GM18505 (cell line): ENCODE measurements at regions not wholly inside any gene's neighbourhood (a gene's known extent, or its start where the extent isn't known, plus 50 kb on each side); places are given as distances from the start of the nearest gene placed in this dataset.
"Not testable (repeated sequence)": the region's sequence is repeated elsewhere in the genome, so short reads cannot be mapped to it uniquely, and the experiment has no call there.

ENCODE experiments used
- ATAC-seq: cut with Tn5 transposase; IDR thresholded peaks from one replicate; pipeline ENCODE4 v1.9.1; 2021; ENCODE audit not compliant: unreplicated experiment
- POLR2A ChIP-seq: IDR thresholded peaks from 4 replicates; pipeline ENCODE4 v1.6.1; 2011; ENCODE audit warnings: borderline replicate concordance; ENCODE audit not compliant: insufficient read depth, insufficient read length; ENCODE audit errors: extremely low read depth

DNA sequence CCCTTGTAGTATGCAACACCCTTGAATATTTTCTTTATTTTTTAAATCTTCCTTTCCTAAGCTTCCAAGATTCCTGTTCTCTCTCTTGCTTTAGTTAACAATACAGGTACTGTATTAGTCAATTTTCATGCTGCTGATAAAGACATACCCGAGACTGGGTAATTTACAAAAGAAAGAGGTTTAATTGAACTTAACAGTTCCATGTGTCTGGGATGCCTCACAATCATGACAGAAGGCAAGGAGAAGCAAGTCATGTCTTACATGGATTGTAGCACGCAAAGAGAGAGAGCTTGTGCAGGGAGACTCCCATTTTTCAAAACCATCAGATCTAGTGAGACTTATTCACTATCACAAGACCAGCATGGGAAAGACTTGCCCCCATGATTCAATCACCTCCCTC is 1024.3 kb downstream of the PCDH9 start:
- no peak for TF ChIP-seq POLR2A
- no peak for ATAC-seq

DNA sequence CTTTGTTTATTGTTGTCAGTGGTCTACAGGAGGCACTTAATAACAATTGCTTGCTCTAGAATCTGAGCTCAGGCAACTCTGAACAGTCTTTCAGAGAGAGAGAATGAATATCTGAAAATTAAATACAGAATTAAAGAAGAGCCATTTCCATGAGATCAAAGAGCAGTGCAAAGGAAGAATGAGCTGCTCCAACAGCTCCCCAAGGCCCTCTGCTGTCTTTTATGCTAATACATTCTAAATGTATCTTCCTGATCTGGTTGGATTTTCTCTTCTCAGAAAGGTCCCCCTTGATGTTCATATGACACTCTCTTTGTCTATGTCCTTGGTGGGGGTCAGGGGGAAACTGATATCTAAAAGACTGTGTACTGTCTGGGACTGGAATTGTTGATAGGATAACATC is 1029.6 kb downstream of the PCDH9 start:
- ATAC-seq = no peak
- no peak for TF ChIP-seq POLR2A

DNA sequence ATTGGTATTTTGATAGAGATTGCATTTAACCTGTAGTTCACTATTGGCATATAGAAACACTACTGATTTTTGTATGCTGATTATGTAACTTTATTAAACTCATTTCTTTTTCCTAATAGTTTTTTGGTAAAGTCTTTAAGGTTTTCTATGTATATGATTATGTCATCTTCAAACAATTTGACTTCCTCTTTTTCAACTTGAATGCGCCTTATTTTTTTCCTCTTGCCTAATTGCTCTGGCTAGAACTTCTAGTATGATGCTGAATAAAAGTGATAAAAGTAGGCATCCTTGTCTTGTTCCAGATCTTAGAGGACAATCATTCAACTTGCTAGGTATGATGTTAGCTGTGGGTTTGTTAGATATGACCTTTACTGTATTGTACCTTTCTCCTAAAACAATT is 1034.9 kb downstream of the PCDH9 start:
- no peak for TF ChIP-seq POLR2A
- ATAC-seq = no peak

DNA sequence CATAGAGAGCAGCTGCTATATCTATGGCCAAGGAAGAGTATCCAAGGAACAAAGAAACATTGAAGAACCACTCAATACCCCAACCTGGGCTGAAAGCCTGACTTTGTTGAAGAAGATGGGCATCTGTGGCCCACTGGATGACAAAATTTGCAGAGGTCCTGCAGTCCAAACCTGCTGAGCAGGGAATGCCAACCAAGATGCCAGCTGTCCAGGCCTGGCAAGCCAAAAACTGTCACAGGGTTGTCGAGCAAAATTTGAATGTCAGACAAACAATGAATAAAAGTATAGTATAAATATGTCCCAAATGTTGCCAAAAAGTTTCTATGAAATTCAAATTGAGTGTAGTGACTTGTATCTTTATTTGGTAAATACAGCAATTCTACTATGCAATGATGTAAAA is 1040.2 kb downstream of the PCDH9 start:
- ATAC-seq = no peak
- no peak for TF ChIP-seq POLR2A

DNA sequence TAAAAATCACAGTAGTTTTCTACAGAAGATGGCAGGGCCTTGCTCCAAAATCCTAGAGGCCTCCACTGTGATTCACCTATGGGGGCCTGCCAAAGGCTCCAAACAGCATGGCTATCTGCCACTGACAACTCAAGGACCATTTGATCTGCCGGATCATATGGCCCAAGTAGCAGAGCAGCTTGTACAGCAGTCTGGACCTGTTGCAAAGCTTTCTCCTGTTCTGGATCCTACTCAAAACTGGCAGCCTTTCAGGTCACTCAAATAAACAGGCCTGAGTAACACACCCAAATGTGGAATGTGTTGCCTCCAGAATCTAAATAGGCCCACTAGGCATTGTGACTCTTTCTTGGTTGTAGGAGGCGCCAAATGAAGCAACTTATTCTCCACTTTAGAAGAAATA is 1049.3 kb downstream of the PCDH9 start:
- no peak for ATAC-seq
- no peak for TF ChIP-seq POLR2A

DNA sequence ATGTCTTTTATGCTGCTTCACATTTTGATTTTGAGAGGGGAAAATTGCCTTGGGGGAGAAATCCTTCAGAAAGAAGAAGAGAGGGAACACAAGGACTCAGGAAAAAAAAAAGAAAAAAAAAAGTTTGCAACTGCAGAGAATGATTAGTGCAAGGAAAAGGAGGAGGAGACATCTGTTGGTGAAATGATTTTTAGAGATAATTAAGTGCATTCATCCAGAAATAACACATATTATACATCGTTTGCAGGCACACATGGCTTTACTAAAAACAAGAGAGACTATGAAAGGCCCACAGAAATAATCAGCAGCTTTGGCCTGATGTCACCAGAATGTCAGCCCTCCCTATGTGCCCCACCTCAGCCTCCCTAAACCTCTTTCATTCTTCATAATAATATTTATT is 1058.2 kb downstream of the PCDH9 start:
- ATAC-seq = no peak
- no peak for TF ChIP-seq POLR2A

DNA sequence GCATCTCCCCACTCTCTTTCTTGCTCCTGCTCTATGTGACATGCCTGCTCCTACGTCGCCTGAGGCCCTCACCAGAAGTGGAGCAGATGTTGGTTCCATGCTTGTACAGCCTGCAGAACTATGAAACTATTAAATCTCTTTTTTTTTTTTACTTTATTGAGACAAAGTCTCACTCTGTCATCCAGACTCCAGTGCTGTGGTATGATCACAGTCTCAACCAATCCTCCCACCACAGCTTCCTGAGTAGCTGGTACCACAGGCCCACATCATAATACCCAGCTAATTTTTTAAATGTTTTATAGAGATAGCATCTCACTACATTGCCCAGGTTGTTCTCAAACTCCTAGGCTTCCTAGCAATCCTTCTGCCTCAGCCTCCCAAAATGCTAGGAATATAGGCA is 1067.7 kb downstream of the PCDH9 start:
- no peak for ATAC-seq
- no peak for TF ChIP-seq POLR2A

DNA sequence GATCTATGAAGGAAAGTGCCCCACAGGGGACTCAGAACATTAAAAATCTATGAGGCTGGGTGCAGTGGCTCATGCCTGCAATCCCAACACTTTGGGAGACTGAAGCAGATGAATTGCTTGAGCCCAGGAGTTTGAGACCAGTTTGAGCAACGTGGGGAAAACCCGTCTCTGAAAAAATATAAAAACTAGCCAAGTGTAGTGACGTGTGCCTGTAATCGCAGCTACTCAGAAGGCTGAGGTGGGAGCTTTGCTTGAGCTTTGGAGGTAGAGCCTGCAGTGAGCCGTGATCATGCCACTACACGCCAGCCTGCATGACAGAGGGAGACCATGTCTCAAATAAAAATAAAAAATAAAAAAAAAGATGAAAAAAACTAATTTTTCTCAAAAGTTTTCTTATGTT is 1070.6 kb downstream of the PCDH9 start:
- peak; percentile 66 for ATAC-seq

DNA sequence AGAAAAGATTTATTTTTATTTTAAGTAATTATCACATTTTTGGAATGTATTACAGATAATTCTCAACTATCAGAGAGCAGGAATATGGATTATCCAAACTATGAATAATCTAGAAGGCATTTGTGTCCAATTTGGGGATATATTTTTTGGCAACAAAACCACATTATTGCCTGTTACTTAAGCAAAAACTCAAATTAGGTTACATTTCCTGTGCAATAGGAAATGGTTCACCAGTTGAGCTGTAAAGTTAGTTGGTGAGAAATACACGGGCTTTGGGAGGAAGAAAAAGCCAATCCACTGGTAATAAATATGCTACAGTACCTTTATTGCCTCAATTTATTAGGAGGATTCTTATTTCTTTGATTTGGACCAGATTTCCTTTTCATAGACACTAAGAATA is 1075.2 kb downstream of the PCDH9 start:
- no peak for ATAC-seq
- TF ChIP-seq POLR2A = no peak

More for the DNA sequence above, 1070.6 kb downstream of the PCDH9 start:
- TF ChIP-seq POLR2A = no peak

DNA sequence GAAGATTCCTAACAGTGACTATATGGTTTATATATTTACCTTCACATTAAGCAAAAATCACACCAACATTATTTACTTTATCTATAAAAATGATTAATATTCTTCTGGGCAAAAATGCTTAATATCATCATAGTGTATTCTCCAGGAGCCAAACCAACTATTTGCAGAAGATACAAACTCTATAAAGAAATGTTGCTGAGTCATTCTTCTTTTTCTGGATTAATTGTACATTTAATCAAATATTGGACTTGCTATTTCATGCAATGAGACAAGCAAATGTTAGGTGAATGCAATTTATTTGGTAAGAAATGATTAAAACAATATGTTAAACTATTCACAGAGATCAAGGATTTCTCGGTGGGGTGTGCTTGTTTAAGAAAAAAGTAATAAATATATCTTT is 1075.8 kb downstream of the PCDH9 start:
- ATAC-seq = no peak
- no peak for TF ChIP-seq POLR2A

DNA sequence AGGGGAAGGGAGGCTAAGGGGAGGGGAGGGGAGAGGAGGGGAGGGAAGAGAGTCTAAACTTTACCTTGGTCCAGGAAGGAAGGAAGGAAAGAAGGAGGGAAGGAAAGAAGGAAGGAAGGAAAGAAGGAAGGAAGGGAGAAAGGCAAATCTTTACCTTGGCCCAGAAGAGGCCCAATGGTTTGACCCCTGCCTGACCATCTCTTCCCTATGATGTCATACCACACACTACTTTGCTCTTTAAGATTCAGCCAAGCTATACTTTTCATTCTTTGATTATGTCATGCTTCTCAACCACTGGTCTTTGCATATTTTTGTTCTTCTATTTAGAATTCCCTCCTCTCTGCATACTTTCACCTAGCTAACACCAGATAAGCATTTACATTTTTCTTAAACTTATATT is 1077.5 kb downstream of the PCDH9 start:
- no peak for TF ChIP-seq POLR2A
- ATAC-seq = no peak

DNA sequence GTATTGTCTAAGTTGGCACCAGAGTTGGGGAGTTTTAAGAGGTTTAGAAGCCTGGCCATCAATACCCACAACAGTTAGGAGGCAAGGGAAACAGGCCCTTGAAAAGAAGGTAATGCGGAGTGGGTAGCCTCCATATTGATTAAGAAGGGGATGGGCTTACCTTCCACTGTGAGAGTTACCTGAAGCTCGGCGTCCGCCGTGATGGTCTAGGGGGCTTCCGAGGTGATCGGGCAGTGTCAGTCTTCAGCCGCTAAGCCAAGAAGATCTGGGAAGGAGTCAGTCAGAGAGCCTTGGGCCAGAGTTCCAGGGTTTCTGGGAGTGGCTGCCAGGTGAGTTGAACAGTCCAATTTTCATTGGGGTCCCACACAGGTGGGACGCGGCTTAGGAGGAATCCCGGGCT is 1085.8 kb downstream of the PCDH9 start:
- ATAC-seq = not testable (repeated sequence)

DNA sequence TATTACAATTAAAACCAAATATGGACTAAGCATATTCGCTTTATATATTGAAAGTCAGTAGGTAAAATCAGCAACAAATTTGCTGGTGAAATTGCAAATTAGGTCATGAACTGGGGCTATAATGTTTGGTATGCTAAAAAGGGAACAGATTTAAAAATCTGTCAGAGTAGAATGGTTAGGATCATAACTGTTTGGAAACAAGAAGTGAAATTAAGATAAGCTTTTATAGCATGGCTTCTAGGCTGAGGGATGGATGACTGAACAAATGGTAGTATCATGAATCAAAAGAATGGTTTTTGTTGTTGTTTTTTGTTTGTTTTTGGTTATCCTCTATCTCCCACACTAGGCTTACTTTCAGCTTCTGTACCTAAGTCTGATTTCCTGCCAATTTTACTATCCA is 1090.4 kb downstream of the PCDH9 start:
- ATAC-seq = peak; percentile 22
- TF ChIP-seq POLR2A = no peak

DNA sequence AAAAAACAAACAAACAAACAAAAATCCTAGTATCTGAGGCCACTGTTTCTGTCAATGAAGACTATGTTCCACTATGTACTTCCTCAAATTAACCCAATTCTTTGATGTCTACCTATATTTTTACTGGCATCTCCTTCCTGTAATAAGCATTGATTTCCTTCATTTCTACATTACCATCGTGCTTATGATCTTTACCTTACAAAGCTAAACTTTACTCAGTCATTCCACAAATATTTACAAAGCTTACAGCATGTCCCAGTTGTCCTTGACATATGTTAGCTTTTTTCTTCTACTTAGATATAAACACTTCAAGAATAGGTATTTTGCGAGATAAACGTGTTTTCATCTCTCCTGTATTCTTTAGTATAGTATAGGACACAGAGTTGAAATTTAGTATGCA is 1090.9 kb downstream of the PCDH9 start:
- no peak for ATAC-seq
- TF ChIP-seq POLR2A = no peak

DNA sequence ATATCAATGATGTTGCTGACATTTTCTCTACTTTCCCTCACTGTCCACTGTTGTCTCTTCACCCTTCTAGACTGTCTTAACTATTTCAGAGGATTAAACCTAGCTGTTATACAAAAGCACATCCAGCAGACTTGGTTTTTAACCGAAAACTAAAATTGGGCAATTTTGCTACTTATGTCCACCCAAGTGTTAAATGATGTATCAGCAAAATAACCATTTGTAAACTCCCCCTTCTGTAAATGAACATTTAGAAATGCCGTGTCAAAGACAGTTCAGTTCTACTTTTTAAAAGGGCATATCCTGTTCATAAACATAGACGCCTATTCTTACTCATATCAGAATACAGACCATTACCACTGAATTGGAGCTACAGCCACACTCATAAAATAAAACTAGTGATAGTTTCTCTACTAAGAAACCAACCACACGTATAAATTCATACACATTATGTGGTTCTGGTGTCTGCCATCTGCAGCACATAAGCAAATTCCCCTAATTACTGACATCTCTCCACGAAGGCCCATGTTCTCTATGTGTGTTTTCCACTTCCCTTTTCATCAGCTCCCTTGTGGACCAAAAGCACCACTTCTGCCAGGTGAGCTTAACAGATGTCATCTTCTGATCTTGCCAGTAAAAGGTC is 1091.8 kb downstream of the PCDH9 start:
- peak; percentile 89 for ATAC-seq
- no peak for TF ChIP-seq POLR2A
